Ovary (tissue), 3 donors: ENCODE measurements at regions not wholly inside any gene's neighbourhood (a gene's known extent, or its start where the extent isn't known, plus 50 kb on each side); places are given as distances from the start of the nearest gene placed in this dataset.

Source experiments
- POLR2A ChIP-seq: fragments of 450-650 bp; IDR thresholded peaks from one replicate; pipeline ENCODE4 v1.6.1; 2017; ENCODE audit warnings: antibody characterized with exemption, mild to moderate bottlenecking, moderate library complexity
- TF ChIP-seq, protein P1 (sequence below), 3 donors: fragments of 450-650 bp in 2 of 3; fragments of 200-600 bp in 1 of 3; IDR thresholded peaks; one replicate each; pipeline versions ENCODE4 v1.5.1 to v1.8.0; 2016 to 2022; ENCODE audit warnings: antibody characterized with exemption in 3 of 3, mild to moderate bottlenecking in 1 of 3
- donor health status: DM: no; HTN: no; CAD: no.

- TF ChIP-seq, protein P1, sequence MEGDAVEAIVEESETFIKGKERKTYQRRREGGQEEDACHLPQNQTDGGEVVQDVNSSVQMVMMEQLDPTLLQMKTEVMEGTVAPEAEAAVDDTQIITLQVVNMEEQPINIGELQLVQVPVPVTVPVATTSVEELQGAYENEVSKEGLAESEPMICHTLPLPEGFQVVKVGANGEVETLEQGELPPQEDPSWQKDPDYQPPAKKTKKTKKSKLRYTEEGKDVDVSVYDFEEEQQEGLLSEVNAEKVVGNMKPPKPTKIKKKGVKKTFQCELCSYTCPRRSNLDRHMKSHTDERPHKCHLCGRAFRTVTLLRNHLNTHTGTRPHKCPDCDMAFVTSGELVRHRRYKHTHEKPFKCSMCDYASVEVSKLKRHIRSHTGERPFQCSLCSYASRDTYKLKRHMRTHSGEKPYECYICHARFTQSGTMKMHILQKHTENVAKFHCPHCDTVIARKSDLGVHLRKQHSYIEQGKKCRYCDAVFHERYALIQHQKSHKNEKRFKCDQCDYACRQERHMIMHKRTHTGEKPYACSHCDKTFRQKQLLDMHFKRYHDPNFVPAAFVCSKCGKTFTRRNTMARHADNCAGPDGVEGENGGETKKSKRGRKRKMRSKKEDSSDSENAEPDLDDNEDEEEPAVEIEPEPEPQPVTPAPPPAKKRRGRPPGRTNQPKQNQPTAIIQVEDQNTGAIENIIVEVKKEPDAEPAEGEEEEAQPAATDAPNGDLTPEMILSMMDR (IDR thresholded peaks at IDR 0.05): no peak
- TF ChIP-seq POLR2A: no peak
Measured at GRCh38 chr2:7161501-7161900, 244.3 kb downstream of the RNF144A start.
